ENCODE measurements at regions not wholly inside any gene's neighbourhood (a gene's known extent, or its start where the extent isn't known, plus 50 kb on each side); places are given as distances from the start of the nearest gene placed in this dataset.
A peak's percentile ranks its signal among the peaks of the same experiment; 100 is the strongest.

DNA sequence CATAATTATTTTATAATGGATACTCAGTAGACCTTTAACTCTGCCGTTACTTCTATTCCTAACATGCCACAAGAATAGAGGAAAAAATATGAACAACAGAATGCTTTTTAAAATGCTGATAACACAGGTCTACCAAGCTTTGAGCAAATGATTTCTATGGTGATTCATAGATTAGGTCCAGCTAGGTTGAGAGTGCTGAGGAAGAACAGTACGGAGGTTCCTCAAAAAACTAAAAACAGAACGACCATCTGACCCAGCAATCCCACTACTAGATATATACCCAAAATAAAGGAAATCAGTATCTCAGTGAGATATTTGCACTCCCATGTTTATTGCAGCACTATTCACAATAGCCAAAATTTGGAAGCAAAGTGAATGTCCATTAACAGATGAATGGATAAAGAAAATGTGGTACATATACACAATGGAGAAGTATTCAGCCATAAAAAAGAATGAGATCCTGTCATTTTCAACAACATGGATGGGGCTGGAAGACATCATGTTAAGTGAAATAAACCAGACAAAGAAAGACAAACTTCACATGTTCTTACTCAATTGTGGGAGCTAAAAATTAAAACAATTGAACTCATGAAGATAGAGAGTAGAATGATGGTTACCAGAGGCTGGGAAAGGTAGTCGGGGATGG is 111.6 kb upstream of the SERTAD2 start:
- ATAC-seq (ENCODE audit: poor library complexity) (no peak), DNase-seq (no peak)
- intact Hi-C loops (cut with DNase I) = loop anchor here (5.0 kb wide), 2 partner anchors 92 to 113 kb away; partner anchors contain the start of gene SERTAD2

DNA sequence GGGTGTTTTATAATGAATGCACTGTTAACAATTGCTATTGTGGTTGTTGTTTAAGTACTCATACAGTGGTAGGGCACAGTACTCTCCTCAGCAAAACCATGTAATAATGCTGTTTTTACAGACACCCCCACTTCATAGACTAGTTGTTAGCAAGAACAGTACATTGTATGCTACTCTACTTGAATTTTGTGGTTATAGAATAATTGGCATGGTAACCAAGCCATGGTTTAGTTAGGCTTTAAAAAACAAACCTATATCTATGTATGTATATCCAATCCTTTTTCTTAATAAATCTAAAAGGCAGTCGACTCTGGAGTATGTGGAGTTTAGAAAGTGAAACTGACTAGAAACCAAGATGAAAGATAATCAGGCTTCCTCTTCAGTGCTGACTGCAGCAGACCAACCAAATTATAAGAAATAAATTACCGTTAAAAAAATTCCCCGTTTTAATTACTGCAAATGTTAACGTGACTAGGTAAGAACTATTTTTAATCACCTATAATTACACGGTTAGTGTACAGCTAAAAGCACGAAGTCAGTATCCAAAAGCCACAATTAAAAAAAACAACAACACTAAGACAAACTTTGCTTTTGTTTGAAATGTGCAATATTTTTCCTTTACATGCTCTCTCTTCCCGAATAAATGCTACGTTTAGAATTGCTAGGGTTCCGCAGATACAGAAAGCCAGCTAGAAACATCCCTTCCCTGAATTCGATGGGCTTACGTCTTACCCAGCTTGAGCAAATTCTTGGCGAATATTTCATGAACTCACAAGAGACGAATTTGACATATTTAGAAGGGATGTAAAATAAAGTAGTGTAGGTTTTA is 113.3 kb upstream of the SERTAD2 start:
- ATAC-seq (ENCODE audit: poor library complexity) (peak; percentile 36), DNase-seq (no peak)
- intact Hi-C loops (cut with DNase I) = loop anchor here (1.0 to 5.0 kb wide), 3 partner anchors 16 to 115 kb away; partner anchors contain the start of gene SERTAD2

DNA sequence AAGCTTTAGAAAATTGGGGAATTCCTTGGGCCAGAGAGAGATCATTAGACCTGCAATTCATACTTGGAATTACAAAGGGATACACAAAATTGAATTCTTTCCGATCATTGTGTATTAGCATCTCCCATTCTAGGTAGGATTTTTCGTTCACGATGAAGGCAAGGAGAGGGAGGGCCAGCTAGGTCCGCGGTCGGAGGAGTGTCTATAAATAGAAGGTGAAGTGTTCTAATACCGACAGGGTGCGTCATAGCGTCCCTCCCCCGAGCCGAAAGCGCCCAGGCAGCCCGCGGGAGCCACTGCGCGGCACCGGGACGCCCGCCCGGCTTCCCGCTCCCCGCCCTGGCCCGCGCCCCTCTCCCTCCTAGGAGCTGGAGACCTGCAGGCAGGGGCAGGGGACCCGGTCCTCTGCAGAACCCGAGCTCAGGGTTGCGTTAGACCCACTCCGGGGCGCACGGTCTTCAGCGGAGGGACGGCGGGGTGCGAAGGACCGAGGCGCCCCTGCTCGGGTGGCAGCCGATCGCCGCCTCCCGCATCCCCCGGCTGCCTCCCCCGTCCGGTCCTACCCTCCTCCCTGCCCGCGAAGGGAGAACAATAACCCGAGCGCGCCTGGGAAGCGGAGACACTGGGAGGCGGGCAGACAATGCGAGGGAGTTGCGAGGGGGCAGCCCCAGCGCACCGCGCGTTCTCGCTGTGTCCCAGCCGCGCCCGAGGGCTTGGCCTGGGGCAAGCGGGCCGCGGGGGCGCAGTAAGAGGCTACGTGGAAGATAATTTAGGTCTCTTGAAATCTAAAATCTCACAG is 114.2 kb upstream of the SERTAD2 start:
- peak; percentile 97 for ATAC-seq (ENCODE audit: poor library complexity)

DNA sequence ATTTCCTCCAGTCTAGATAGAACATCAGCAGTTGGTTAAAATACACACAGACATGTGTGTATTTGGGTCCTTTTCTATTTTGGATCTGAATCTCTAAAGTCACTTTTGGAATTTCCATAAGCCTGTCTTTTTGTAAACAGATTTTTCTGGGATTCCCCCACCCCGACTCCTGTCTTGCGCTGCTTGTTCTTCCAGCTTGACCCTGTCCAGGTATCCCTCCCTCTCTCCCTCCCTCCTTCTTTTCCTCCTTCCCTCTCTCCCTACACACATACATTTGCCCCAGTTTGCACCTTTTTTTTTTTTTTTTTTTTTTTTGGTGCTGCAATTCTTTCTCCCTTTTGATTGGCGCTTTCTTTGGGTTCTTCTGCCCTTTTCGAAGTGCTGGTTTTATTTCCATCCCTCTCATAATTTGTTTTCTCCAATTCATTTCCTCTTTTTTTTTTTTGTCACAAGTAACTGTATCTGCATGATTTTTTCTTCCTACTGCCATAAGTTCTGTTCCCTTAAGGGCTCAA is 114.8 kb upstream of the SERTAD2 start:
- ATAC-seq (ENCODE audit: poor library complexity) = peak; percentile 2

More for the DNA sequence above, 114.2 kb upstream of the SERTAD2 start:
- peak; percentile 93 for DNase-seq
- intact Hi-C loops (cut with DNase I) = loop anchor here (1.0 to 5.0 kb wide), 3 partner anchors 17 to 116 kb away; partner anchors contain the start of gene SERTAD2

DNA sequence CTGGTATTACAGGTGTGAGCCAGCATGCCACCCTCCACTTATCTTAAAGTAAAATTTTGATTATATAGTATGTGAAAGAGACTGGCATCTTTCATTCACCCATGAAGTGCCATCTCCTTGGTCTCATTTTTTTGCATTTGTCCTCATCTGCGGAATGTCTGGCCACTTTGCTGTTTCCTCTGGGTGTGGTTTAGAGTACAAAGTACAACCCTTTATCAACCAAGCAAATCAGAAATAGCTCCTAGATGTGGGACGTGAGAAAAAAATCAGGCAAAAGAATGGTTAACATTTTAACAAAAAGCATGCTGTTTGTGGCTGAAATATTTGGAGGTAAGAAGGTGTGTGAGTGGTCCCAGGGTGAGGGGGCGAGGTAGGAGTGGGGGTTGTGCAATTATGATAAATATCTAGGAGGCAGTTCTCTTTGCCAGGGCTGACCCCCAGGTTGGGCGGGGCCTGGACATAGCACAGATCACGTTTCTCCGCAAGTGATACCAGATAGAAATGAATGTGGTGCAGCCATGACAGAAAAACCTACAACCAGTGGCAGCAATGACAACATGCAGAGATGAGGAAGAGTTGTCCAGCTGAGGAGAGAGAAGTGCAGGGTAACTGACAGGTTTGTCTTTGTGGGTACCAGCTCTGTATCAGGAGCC is 115.8 kb upstream of the SERTAD2 start:
- DNase-seq (no peak), ATAC-seq (ENCODE audit: poor library complexity) (no peak)
- intact Hi-C loops (cut with DNase I) = loop anchor here (5.0 kb wide), 2 partner anchors 88 to 117 kb away; partner anchors contain the start of gene SERTAD2

More for the DNA sequence above, 114.8 kb upstream of the SERTAD2 start:
- intact Hi-C loops (cut with DNase I) = loop anchor here (5.0 kb wide), 2 partner anchors 89 to 116 kb away; partner anchors contain the start of gene SERTAD2
- no peak for DNase-seq

DNA sequence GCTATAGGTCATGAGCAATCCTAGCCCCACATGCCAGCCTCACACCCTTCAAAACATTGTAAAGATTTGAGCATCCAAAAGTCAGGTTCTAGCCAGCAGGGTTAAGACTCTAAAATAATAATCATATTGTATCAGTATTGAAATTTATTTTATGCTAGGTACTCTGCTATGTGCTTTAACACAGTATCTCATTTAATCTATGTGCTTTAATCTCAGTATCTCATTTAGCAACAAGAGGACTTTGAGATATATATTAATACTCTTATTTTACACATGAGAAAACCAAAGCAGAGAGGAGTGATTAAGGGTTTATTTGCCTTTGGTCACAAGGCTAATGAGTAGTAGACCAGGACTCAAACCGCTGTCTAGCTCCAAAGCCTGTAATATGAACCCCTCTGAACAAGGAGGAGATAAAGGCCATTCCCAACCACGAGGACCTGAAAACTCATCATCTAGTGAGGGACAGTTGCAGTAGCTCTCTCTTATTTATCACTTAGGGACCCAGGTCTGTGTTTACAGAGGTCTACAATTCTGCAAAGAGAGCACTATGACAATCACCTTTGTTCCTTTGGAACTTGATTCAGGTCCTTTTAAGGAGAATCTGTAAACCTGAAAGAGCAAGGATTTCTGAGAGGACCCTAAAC is 116.5 kb upstream of the SERTAD2 start:
- ATAC-seq (ENCODE audit: poor library complexity) (no peak), DNase-seq (no peak)
- intact Hi-C loops (cut with DNase I) = no loop called here

DNA sequence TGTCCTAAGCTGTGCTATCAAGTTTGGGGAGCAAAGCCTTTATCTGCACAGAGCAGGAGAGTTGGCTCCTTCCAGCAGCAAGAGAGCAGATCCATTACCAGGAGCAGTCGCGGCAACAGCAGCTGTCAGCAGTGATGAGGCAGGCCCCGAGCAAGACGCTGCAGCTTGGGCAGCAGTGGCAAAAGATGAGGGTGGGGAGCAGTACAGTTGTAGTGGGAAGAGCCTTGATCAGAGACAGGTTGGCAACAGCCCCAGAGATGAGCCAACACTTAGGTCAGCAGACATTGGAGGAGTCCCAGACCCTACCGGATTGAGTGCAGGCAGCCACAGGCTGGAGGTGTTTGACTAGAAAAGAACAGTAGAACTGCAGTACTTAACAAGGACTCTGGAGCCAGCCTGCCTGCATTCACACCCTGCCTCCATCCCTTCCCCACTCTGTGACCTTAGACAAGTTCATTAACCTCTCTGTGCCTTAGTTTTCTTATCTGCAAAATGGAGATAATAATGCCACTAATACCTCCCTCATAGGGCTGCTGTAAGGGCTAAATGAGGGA is 117.1 kb upstream of the SERTAD2 start:
- ATAC-seq (ENCODE audit: poor library complexity) (no peak), DNase-seq (no peak)
- intact Hi-C loops (cut with DNase I) = no loop called here

DNA sequence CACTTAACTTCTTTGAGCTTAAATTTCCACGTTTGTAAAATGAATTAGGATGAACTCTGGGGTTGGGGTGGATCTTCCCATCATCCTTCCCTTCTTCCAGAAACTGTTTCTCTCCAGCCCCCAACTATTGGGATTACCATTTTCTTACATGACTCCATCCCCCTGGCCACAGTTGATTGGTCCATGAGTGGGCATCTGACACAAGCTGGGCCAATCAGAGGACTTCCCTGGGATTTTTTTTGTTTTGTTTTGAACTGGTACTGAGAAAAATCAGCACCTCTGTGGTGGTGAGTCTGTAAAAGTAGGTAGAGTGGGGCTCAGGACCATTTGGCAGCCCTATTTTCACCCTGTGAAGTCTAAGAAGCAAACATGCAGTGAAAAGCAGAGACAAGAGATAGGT is 118.0 kb upstream of the SERTAD2 start:
- intact Hi-C loops (cut with DNase I) = no loop called here
- ATAC-seq (ENCODE audit: poor library complexity) = no peak
- no peak for DNase-seq

DNA sequence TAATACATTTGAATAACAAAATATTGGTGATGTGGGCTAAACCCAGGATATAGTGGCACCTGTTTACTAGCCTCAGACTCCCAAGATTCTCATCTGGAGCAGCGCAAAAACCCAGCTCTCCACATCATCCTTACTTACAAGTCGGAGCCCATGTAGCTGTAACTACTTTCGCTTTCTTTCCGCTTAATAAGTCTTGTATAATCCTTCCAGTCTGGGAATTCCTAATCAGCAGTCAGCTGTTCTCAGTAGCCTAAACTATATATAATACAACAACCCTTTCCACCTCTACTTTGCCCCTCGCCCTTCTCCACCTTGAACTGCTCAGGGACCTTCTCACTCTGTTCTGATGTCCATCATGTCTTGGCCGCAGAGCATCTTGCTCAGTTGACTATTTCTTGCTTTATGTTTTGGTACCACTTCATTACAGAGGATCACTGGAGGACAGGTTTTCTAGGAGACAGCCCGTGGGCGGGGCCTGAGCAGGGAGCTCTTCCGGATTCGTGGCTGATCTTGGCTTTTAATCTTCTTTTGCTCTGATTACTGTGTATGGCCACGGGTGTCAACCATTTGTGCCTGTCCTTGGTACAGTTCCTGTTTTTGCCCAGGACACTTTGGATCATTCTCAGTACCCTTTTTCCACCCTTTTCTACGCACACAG is 119.9 kb upstream of the SERTAD2 start:
- ATAC-seq (ENCODE audit: poor library complexity) (no peak), DNase-seq (no peak)
- intact Hi-C loops (cut with DNase I) = no loop called here

DNA sequence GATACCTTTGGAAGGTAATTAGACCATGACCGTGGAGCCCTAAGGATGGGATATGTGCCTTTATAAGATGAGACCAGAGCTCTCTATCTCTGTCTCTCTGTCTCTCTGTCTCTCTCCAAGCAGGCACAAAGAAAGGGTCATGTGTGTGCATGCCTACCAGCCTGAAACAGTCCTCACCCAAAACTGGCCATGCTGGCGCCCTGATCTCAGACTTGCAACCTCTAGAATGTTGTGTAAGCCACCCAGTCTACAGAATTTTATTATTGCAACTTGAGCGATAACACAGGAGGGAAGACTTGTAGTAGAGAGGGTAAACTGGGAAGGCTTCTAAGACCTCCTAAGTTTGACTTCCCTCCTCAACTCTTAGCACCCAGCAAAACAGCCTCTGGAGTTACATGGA is 124.1 kb upstream of the SERTAD2 start:
- ATAC-seq (ENCODE audit: poor library complexity) = no peak
- DNase-seq = no peak
- intact Hi-C loops (cut with DNase I) = no loop called here

DNA sequence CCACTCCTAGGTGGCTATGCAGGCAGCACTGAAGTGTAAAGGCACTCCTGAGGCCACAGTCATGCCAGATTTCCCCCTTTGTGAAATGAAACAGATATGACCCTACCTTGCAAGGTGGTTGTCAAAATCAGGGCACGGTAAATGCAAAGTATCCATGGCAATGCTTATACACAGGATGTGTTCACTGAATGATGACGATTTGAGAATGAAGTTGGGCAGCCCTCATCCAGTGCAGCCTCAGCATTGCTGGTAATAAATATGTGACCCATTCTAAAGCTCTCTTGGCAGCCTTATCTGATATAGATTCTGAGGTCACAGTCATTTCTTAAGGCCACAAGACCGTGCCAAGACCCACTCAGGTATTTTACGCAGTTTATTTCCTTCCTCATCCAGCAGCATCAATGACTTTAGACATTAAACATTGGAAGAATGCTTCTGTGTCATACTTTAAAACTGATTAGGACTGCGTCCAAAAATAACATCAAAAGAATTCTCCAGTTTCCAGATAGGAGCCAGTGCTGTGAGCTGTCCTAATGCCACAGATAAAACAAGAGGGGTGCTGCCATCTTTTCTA is 125.5 kb upstream of the SERTAD2 start:
- ATAC-seq (ENCODE audit: poor library complexity) (peak; percentile 34), DNase-seq (no peak)
- intact Hi-C loops (cut with DNase I) = no loop called here

DNA sequence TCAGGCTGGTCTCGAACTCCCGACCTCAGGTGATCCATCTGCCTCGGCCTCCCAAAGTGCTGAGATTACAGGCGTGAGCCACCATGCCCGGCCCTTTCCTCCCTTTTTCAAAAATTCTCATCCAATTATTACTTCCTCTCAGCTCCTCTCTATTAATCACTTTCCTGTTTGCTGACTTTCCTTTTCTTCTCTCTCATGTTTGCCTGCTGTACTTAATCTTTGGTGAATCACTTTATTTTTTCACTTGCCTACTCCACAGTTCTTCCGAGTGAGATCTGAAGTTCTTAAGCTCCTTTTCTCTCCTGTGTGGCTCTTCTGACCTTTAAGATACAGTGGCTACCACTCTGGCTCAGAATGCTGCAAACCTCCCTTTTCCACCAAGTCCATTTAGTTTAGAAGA is 126.3 kb upstream of the SERTAD2 start:
- intact Hi-C loops (cut with DNase I) = loop anchor here (5.0 kb wide), 1 partner anchor 47 kb away; no protein-coding TSS in a partner anchor
- DNase-seq (no peak), ATAC-seq (ENCODE audit: poor library complexity) (no peak)

DNA sequence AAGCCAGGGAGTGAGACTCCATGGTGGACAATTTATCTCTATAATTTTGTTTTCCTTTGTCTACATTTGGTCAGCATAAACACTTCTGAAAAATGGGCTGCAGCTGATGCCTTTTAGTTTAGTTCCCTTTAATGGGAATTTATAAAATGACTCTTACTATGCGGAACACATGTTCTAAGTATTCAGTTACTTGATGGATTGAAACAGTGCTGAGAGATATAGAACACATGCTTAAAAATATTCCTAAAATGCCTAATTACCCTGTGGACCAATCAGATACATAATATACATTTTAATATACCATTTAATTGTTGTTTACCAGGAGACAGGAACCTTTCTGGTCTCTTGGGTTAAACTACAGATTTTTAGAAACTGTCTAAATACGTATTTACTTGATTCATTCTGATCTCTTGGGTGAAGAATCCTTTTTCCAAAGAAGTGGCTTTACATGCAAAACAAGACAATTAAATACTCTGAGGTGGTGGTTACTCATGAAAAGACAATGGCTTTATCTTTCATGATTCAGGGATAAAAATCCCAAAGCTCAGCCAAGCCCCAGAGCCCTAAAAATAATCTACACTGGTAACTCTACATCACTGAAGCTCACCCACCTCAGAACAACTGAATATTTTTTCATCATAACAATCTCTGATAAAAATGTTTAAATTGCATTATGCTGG is 128.1 kb upstream of the SERTAD2 start:
- no peak for ATAC-seq (ENCODE audit: poor library complexity)
- DNase-seq = no peak
- intact Hi-C loops (cut with DNase I) = loop anchor here (5.0 kb wide), 1 partner anchor 45 kb away; no protein-coding TSS in a partner anchor

DNA sequence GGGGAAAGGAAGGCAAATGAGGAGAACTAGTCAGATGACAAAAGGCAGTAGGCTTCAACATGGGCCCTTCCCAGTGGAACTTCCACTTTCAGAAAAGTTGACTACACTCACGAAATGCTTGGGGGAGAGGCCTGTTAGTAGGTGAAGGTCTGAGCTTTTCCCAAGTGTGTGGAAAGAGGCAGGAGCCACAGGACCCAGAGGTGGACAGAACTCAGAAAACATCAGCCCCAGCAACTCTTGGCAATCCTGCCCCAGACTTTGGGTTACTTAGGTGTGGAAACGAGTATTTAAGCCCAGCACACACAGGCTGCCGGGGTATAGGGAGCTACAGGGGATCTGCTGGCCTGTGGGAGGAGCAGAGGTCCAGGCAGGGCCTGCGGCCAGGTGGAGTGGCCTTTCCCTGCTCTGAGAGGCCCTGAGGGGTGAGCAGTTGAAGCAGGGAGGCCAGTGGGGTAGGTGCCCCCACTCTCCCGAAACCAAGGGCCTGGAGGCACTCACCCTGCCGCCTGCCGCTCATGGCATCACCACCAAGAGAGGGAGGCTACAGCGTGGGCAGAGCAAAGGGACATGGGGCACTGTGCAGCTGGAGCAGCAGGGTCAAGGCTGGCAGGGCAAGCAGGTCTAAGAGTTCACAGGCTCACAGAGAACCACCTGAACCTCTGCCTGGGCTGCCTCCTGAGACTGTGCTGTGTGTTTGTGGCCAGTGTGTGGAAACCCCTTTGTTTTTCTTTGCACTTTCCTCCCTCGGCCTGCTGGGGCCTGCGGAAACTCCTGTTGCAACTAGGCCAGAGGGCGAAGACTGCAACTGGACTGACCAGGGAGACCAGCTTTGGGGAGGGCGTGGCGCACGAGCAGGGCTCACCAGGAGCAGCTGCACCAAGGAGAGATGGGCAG is 130.7 kb upstream of the SERTAD2 start:
- intact Hi-C loops (cut with DNase I) = loop anchor here (5.0 kb wide), 1 partner anchor 43 kb away; no protein-coding TSS in a partner anchor
- no peak for DNase-seq
- ATAC-seq (ENCODE audit: poor library complexity) = no peak

DNA sequence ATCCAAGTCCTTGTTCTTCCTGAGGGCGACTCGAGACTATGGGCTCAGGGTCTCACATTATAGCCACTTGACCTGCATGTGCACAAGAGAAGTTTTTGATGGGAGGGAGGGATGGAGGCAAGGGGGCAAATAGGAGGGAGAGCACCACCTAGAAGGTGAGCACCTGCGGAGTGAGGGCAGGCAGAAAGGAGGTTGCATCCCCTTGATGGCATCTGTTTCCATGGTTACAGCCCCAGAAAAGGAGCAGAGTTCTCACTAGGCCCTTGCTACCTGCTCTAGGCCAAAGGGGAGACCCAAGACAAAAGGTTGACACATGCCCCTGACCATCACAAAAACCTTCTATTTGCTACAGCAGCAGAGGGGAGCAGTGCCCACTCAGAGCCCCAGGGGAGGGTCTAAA is 131.5 kb upstream of the SERTAD2 start:
- intact Hi-C loops (cut with DNase I) = no loop called here
- ATAC-seq (ENCODE audit: poor library complexity) = no peak
- DNase-seq = no peak

Measured in Right ventricle myocardium superior (tissue), 1 donor.